GM12878 (cell line): ENCODE measurements at regions not wholly inside any gene's neighbourhood (a gene's known extent, or its start where the extent isn't known, plus 50 kb on each side); places are given as distances from the start of the nearest gene placed in this dataset.

ENCODE experiments used
- ATAC-seq: fragments of 200-7000 bp; cut with Tn5 transposase; 3 replicates; pipeline ENCODE4 v1.9.1; 2020; ENCODE audit warnings: mild to moderate bottlenecking, moderate library complexity
- BruUV-seq: library from RNA; stranded (reverse); fragments of 400-500 nt; replicated peaks from 2 replicates; lab custom pipeline; 2021; lab: Mats Ljungman, UMichigan
- CTCF ChIA-PET: fragments of 300-600 bp; sonication (Branson Sonifier 250); formaldehyde crosslinking; extraction: SDS; loops from one replicate; lab custom pipeline; 2021; ENCODE audit warnings: inconsistent platforms; lab: Yijun Ruan, JAX
- POLR2A ChIA-PET: fragments of 350-600 bp; formaldehyde crosslinking; extraction: SDS; loops from one replicate; lab custom pipeline; 2021; ENCODE audit warnings: inconsistent platforms; lab: Charles Lee
- RAD21 ChIA-PET: fragments of 300-600 bp; sonication (Branson Sonifier 250); formaldehyde crosslinking; loops from one replicate; lab custom pipeline; 2023; ENCODE audit warnings: antibody characterized with exemption; ENCODE audit not compliant: unreplicated experiment; lab: Charles Lee
- SMC1A ChIA-PET: fragments of 300-600 bp; sonication (Branson Sonifier 250); formaldehyde crosslinking; loops from one replicate; lab custom pipeline; 2023; ENCODE audit not compliant: unreplicated experiment, uncharacterized antibody; lab: Charles Lee
- DNase-seq: peaks from one replicate; pipeline ENCODE4 v3.0.0-alpha.2; 2011; ENCODE audit warnings: low read depth, low spot score
- FAIRE-seq: peaks from 3 replicates; lab custom pipeline; 2011; peaks lifted over from hg19 to GRCh38; lab: Jason Lieb, UNC
- H2AFZ ChIP-seq: 2 replicates; pipeline ENCODE4 v1.6.0; 2011; ENCODE audit warnings: low read depth, low read length, control low read depth; ENCODE audit not compliant: control insufficient read depth
- H3K27ac ChIP-seq: 2 replicates; pipeline ENCODE4 v1.5.1; 2011; ENCODE audit warnings: control low read depth; ENCODE audit not compliant: control insufficient read depth, insufficient read depth
- H3K27me3 ChIP-seq, 2 experiments: replicated peaks in 1 of 2; 2 replicates each; pipeline versions ENCODE4 v1.6.0 to v1.6.1; 2011; ENCODE audit warnings: low read length in 1 of 2; ENCODE audit not compliant: control insufficient read depth in 2 of 2, insufficient read depth in 2 of 2
- H3K36me3 ChIP-seq, 2 experiments: 2 replicates each; pipeline ENCODE4 v1.5.1; 2011; ENCODE audit warnings: low read length in 1 of 2; ENCODE audit not compliant: control insufficient read depth in 2 of 2, insufficient read depth in 2 of 2
- H3K4me1 ChIP-seq: 2 replicates; pipeline ENCODE4 v1.6.1; 2011; ENCODE audit warnings: mild to moderate bottlenecking, low read length, moderate library complexity, mixed read lengths; ENCODE audit not compliant: control insufficient read depth, insufficient read depth
- H3K4me2 ChIP-seq: 2 replicates; pipeline ENCODE4 v1.6.0; 2011; ENCODE audit warnings: control low read depth; ENCODE audit not compliant: control insufficient read depth, insufficient read depth
- H3K4me3 ChIP-seq: fragments of 200-600 bp; sonication (generic); 2 replicates; pipeline ENCODE4 v1.5.1; 2016
- H3K79me2 ChIP-seq: 2 replicates; pipeline ENCODE4 v1.6.0; 2011; ENCODE audit warnings: low read length; ENCODE audit not compliant: control insufficient read depth, insufficient read depth
- H3K9ac ChIP-seq: 2 replicates; pipeline ENCODE4 v1.8.0; 2011; ENCODE audit warnings: low read length, control low read depth, mixed read lengths; ENCODE audit not compliant: control insufficient read depth, insufficient read depth
- H3K9me3 ChIP-seq: replicated peaks from 3 replicates; pipeline ENCODE4 v1.5.1; 2011; ENCODE audit warnings: mild to moderate bottlenecking, low read length; ENCODE audit not compliant: control insufficient read depth, insufficient read depth
- H4K20me1 ChIP-seq: 2 replicates; pipeline ENCODE4 v1.6.0; 2011; ENCODE audit not compliant: control insufficient read depth, insufficient read depth
- CBX5 ChIP-seq: sonication (generic); IDR thresholded peaks from 2 replicates; pipeline ENCODE4 v1.6.1; 2016; ENCODE audit warnings: low read depth, moderate library complexity, mild to moderate bottlenecking, inconsistent platforms
- CEBPB ChIP-seq, 2 experiments: fragments of 150-350 bp in 1 of 2; IDR thresholded peaks; 2 replicates each; pipeline ENCODE4 v1.6.1; 2012 to 2014; ENCODE audit warnings: low read depth in 2 of 2, low read length in 2 of 2, borderline replicate concordance in 1 of 2, inconsistent platforms in 1 of 2
- FOXK2 ChIP-seq: fragments of 450-650 bp; IDR thresholded peaks from 2 replicates; pipeline ENCODE4 v1.6.1; 2017; ENCODE audit warnings: mild to moderate bottlenecking, moderate library complexity
- GABPA ChIP-seq: IDR thresholded peaks from 2 replicates; pipeline ENCODE4 v1.6.1; 2014; ENCODE audit warnings: antibody characterized with exemption, low read depth, mild to moderate bottlenecking, inconsistent platforms
- IRF3 ChIP-seq: fragments of 450-650 bp; IDR thresholded peaks from 2 replicates; pipeline ENCODE4 v1.6.1; 2014; ENCODE audit warnings: mild to moderate bottlenecking
- POLR2AphosphoS5 ChIP-seq: IDR thresholded peaks from 2 replicates; pipeline ENCODE4 v1.6.1; 2011; ENCODE audit warnings: mild to moderate bottlenecking, low read length, inconsistent platforms
- RBBP5 ChIP-seq: fragments of 200-600 bp; sonication (generic); conservative IDR thresholded peaks from 2 replicates; pipeline ENCODE4 v1.6.1; 2016
- SMAD5 ChIP-seq: IDR thresholded peaks from 2 replicates; pipeline ENCODE4 v1.6.1; 2016; ENCODE audit warnings: antibody characterized with exemption, low read depth
- TAF1 ChIP-seq: IDR thresholded peaks from 2 replicates; pipeline ENCODE4 v1.6.1; 2011; ENCODE audit warnings: mild to moderate bottlenecking, low read depth, low read length, borderline replicate concordance
- WGBS: methylation state at CpG from one replicate; pipeline ENCODE4 v1.1.6; 2016; ENCODE audit warnings: low lambda C conversion rate; ENCODE audit not compliant: insufficient replicate concordance, insufficient coverage; ENCODE audit errors: missing lambda C conversion rate; 5-methylcytosine and 5-hydroxymethylcytosine counted together
- in situ Hi-C: fragments of 300-500 bp; cut with MboI; formaldehyde crosslinking; loops from 9 replicates; pipeline ENCODE4 v1.14.3; 2018; ENCODE audit warnings: mixed read lengths
- intact Hi-C: fragments of 100-400 bp; cut with micrococcal nuclease; formaldehyde crosslinking; loops from one replicate; pipeline ENCODE4 v1.14.2; 2022; ENCODE audit not compliant: unreplicated experiment
- TF ChIP-seq, protein P1 (sequence below): IDR thresholded peaks from 2 replicates; pipeline ENCODE4 v1.6.1; 2012; ENCODE audit warnings: improper control_type of control experiment, low read depth, low read length; ENCODE audit not compliant: insufficient replicate concordance
- TF ChIP-seq, protein P2 (sequence below): IDR thresholded peaks from 2 replicates; pipeline ENCODE4 v1.6.1; 2012; ENCODE audit warnings: low read depth, low read length, improper control_type of control experiment
- TF ChIP-seq, protein P3 (sequence below): fragments of 450-650 bp; formaldehyde crosslinking; IDR thresholded peaks from 2 replicates; pipeline ENCODE4 v1.4.0; 2020; ENCODE audit warnings: mild to moderate bottlenecking, moderate library complexity

GRCh38 chr11:87423161-87423560 lies 385.4 kb downstream of the TMEM135 start:
- TF ChIP-seq GABPA (no peak), FOXK2 (no peak), RBBP5 (no peak), IRF3 (no peak), SMAD5 (no peak), POLR2AphosphoS5 (no peak), TAF1 (no peak), CBX5 (no peak), CEBPB (IDR thresholded peaks at IDR 0.05; ENCODE audit: borderline replicate concordance in 1 of 2, low read depth in 2 of 2, low read length in 2 of 2) (no peak)
- TF ChIP-seq, protein P1, sequence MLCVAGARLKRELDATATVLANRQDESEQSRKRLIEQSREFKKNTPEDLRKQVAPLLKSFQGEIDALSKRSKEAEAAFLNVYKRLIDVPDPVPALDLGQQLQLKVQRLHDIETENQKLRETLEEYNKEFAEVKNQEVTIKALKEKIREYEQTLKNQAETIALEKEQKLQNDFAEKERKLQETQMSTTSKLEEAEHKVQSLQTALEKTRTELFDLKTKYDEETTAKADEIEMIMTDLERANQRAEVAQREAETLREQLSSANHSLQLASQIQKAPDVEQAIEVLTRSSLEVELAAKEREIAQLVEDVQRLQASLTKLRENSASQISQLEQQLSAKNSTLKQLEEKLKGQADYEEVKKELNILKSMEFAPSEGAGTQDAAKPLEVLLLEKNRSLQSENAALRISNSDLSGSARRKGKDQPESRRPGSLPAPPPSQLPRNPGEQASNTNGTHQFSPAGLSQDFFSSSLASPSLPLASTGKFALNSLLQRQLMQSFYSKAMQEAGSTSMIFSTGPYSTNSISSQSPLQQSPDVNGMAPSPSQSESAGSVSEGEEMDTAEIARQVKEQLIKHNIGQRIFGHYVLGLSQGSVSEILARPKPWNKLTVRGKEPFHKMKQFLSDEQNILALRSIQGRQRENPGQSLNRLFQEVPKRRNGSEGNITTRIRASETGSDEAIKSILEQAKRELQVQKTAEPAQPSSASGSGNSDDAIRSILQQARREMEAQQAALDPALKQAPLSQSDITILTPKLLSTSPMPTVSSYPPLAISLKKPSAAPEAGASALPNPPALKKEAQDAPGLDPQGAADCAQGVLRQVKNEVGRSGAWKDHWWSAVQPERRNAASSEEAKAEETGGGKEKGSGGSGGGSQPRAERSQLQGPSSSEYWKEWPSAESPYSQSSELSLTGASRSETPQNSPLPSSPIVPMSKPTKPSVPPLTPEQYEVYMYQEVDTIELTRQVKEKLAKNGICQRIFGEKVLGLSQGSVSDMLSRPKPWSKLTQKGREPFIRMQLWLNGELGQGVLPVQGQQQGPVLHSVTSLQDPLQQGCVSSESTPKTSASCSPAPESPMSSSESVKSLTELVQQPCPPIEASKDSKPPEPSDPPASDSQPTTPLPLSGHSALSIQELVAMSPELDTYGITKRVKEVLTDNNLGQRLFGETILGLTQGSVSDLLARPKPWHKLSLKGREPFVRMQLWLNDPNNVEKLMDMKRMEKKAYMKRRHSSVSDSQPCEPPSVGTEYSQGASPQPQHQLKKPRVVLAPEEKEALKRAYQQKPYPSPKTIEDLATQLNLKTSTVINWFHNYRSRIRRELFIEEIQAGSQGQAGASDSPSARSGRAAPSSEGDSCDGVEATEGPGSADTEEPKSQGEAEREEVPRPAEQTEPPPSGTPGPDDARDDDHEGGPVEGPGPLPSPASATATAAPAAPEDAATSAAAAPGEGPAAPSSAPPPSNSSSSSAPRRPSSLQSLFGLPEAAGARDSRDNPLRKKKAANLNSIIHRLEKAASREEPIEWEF = no peak
- TF ChIP-seq, protein P2, sequence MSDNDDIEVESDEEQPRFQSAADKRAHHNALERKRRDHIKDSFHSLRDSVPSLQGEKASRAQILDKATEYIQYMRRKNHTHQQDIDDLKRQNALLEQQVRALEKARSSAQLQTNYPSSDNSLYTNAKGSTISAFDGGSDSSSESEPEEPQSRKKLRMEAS = no peak
- TF ChIP-seq, protein P3, sequence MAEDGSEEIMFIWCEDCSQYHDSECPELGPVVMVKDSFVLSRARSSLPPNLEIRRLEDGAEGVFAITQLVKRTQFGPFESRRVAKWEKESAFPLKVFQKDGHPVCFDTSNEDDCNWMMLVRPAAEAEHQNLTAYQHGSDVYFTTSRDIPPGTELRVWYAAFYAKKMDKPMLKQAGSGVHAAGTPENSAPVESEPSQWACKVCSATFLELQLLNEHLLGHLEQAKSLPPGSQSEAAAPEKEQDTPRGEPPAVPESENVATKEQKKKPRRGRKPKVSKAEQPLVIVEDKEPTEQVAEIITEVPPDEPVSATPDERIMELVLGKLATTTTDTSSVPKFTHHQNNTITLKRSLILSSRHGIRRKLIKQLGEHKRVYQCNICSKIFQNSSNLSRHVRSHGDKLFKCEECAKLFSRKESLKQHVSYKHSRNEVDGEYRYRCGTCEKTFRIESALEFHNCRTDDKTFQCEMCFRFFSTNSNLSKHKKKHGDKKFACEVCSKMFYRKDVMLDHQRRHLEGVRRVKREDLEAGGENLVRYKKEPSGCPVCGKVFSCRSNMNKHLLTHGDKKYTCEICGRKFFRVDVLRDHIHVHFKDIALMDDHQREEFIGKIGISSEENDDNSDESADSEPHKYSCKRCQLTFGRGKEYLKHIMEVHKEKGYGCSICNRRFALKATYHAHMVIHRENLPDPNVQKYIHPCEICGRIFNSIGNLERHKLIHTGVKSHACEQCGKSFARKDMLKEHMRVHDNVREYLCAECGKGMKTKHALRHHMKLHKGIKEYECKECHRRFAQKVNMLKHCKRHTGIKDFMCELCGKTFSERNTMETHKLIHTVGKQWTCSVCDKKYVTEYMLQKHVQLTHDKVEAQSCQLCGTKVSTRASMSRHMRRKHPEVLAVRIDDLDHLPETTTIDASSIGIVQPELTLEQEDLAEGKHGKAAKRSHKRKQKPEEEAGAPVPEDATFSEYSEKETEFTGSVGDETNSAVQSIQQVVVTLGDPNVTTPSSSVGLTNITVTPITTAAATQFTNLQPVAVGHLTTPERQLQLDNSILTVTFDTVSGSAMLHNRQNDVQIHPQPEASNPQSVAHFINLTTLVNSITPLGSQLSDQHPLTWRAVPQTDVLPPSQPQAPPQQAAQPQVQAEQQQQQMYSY = no peak
- no peak overlapping the region for H3K4me2 ChIP-seq
- RAD21 ChIA-PET = no interaction called here
- intact Hi-C loops = no loop called here
- POLR2A ChIA-PET = no interaction called here
- no peak overlapping the region for H3K27ac ChIP-seq
- H3K4me1 ChIP-seq = no peaks in the 10 kb centered on the region
- H3K4me3 ChIP-seq = no peak overlapping the region
- H3K9ac ChIP-seq = no peak overlapping the region
- H2AFZ ChIP-seq = no peak overlapping the region
- WGBS = 38% methylated on average over 3 of the region's 3 CpGs
- in situ Hi-C loops = loop anchor here (5.0 kb wide), 2 partner anchors 71 to 481 kb away; no protein-coding TSS in a partner anchor
- SMC1A ChIA-PET = interaction anchor here (0.6 kb wide), 1 partner anchor 14 kb away, joined by 3 read pairs; no protein-coding TSS in a partner anchor
- H3K36me3 ChIP-seq = no peaks in the 10 kb centered on the region
- ATAC-seq = no peak
- no TSS peak for BruUV-seq
- no peaks in the 10 kb centered on the region for H3K9me3 ChIP-seq
- H3K27me3 ChIP-seq = no peaks in the 10 kb centered on the region
- DNase-seq = no peak
- no peaks in the 10 kb centered on the region for H4K20me1 ChIP-seq
- H3K79me2 ChIP-seq = no peaks in the 10 kb centered on the region
- CTCF ChIA-PET = interaction anchor here (1.2 to 5.0 kb wide), 6 partner anchors 9 to 485 kb away, joined by 3 to 54 read pairs (median 4); no protein-coding TSS in a partner anchor
- no peak for FAIRE-seq
